Type B pancreatic cell (in vitro differentiated cells): ENCODE measurements at regions not wholly inside any gene's neighbourhood (a gene's known extent, or its start where the extent isn't known, plus 50 kb on each side); places are given as distances from the start of the nearest gene placed in this dataset.

Source experiments
- DNase-seq: peaks from one replicate; pipeline ENCODE4 v3.0.0; 2021; ENCODE audit warnings: mixed read lengths; ENCODE audit not compliant: unreplicated experiment; ENCODE audit errors: extremely low spot score
- H3K27ac Mint-ChIP-seq: 2 replicates; pipeline ENCODE4 v1.8.0; 2021; ENCODE audit warnings: mild to moderate bottlenecking, mixed read lengths
- H3K27me3 Mint-ChIP-seq: 2 replicates; pipeline ENCODE4 v1.8.0; 2021; ENCODE audit warnings: mixed read lengths
- H3K36me3 Mint-ChIP-seq: 2 replicates; pipeline ENCODE4 v1.8.0; 2021; ENCODE audit warnings: mixed read lengths
- H3K4me1 Mint-ChIP-seq: one replicate; pipeline ENCODE4 v1.8.0; 2021; ENCODE audit warnings: mixed read lengths; ENCODE audit not compliant: unreplicated experiment
- H3K4me3 Mint-ChIP-seq: 2 replicates; pipeline ENCODE4 v1.8.0; 2021; ENCODE audit warnings: mild to moderate bottlenecking, mixed read lengths
- H3K9me3 Mint-ChIP-seq: 2 replicates; pipeline ENCODE4 v1.8.0; 2021; ENCODE audit warnings: mixed read lengths
- CTCF ChIP-seq: fragments of 200-600 bp; sonication (generic); conservative IDR thresholded peaks from 2 replicates; pipeline ENCODE4 v1.5.0; 2021; ENCODE audit warnings: antibody characterized with exemption, mild to moderate bottlenecking

GRCh38 chr10:71076473-71077142 lies 135.8 kb upstream of the UNC5B start:
- no peak for TF ChIP-seq CTCF
- H3K36me3 Mint-ChIP-seq, result no peaks in the 10 kb centered on the region
- peaks cover 41% of the 10 kb centered on the region for H3K4me1 Mint-ChIP-seq
- peaks cover 22% of the 10 kb centered on the region for H3K27me3 Mint-ChIP-seq
- no peak overlapping the region for H3K27ac Mint-ChIP-seq
- H3K9me3 Mint-ChIP-seq, result no peaks in the 10 kb centered on the region
- no peak overlapping the region for H3K4me3 Mint-ChIP-seq
- peak; percentile 62 for DNase-seq

GRCh38 chr10:71077143-71077581 lies 135.2 kb upstream of the UNC5B start:
- peak; percentile 65 for DNase-seq
- Mint-ChIP-seq H3K9me3 (no peaks in the 10 kb centered on the region), H3K36me3 (no peaks in the 10 kb centered on the region), H3K4me1 (peaks cover 39% of the 10 kb centered on the region), H3K27ac (no peak overlapping the region), H3K4me3 (no peak overlapping the region), H3K27me3 (peaks cover 17% of the 10 kb centered on the region)
- TF ChIP-seq CTCF, result no peak

GRCh38 chr10:71077796-71078453 lies 134.4 kb upstream of the UNC5B start:
- Mint-ChIP-seq H3K4me1 (peaks cover 43% of the 10 kb centered on the region), H3K36me3 (no peaks in the 10 kb centered on the region), H3K9me3 (no peaks in the 10 kb centered on the region), H3K27me3 (peaks cover 19% of the 10 kb centered on the region), H3K4me3 (no peak overlapping the region), H3K27ac (no peak overlapping the region)
- no peak for TF ChIP-seq CTCF
- DNase-seq, result peak; percentile 39

- H3K9me3 Mint-ChIP-seq, result no peaks in the 10 kb centered on the region
- peak; percentile 58 for DNase-seq
- H3K27me3 Mint-ChIP-seq, result peaks cover 19% of the 10 kb centered on the region
- no peak overlapping the region for H3K4me3 Mint-ChIP-seq
- no peaks in the 10 kb centered on the region for H3K36me3 Mint-ChIP-seq
- H3K4me1 Mint-ChIP-seq, result peaks cover 48% of the 10 kb centered on the region
- TF ChIP-seq CTCF, result no peak
- H3K27ac Mint-ChIP-seq, result no peak overlapping the region
Observed at GRCh38 chr10:71078454-71079145, 133.8 kb upstream of the UNC5B start.

- Mint-ChIP-seq H3K27me3 (peaks cover 19% of the 10 kb centered on the region), H3K4me1 (peaks cover 43% of the 10 kb centered on the region), H3K27ac (no peak overlapping the region), H3K9me3 (no peaks in the 10 kb centered on the region), H3K4me3 (no peak overlapping the region), H3K36me3 (no peaks in the 10 kb centered on the region)
- no peak for TF ChIP-seq CTCF
- peak; percentile 62 for DNase-seq
Observed at GRCh38 chr10:71079761-71080380, 132.5 kb upstream of the UNC5B start.
